GM12878 (cell line): ENCODE measurements at regions not wholly inside any gene's neighbourhood (a gene's known extent, or its start where the extent isn't known, plus 50 kb on each side); places are given as distances from the start of the nearest gene placed in this dataset.

ENCODE experiments used
- ATAC-seq: fragments of 200-7000 bp; cut with Tn5 transposase; 3 replicates; pipeline ENCODE4 v1.9.1; 2020; ENCODE audit warnings: mild to moderate bottlenecking, moderate library complexity
- BruUV-seq: library from RNA; stranded (reverse); fragments of 400-500 nt; replicated peaks from 2 replicates; lab custom pipeline; 2021; lab: Mats Ljungman, UMichigan
- CTCF ChIA-PET: fragments of 300-600 bp; sonication (Branson Sonifier 250); formaldehyde crosslinking; extraction: SDS; loops from one replicate; lab custom pipeline; 2021; ENCODE audit warnings: inconsistent platforms; lab: Yijun Ruan, JAX
- POLR2A ChIA-PET: fragments of 350-600 bp; formaldehyde crosslinking; extraction: SDS; loops from one replicate; lab custom pipeline; 2021; ENCODE audit warnings: inconsistent platforms; lab: Charles Lee
- RAD21 ChIA-PET: fragments of 300-600 bp; sonication (Branson Sonifier 250); formaldehyde crosslinking; loops from one replicate; lab custom pipeline; 2023; ENCODE audit warnings: antibody characterized with exemption; ENCODE audit not compliant: unreplicated experiment; lab: Charles Lee
- SMC1A ChIA-PET: fragments of 300-600 bp; sonication (Branson Sonifier 250); formaldehyde crosslinking; loops from one replicate; lab custom pipeline; 2023; ENCODE audit not compliant: unreplicated experiment, uncharacterized antibody; lab: Charles Lee
- DNase-seq: peaks from one replicate; pipeline ENCODE4 v3.0.0-alpha.2; 2011; ENCODE audit warnings: low read depth, low spot score
- FAIRE-seq: peaks from 3 replicates; lab custom pipeline; 2011; peaks lifted over from hg19 to GRCh38; lab: Jason Lieb, UNC
- H2AFZ ChIP-seq: 2 replicates; pipeline ENCODE4 v1.6.0; 2011; ENCODE audit warnings: low read depth, low read length, control low read depth; ENCODE audit not compliant: control insufficient read depth
- H3K27ac ChIP-seq: 2 replicates; pipeline ENCODE4 v1.5.1; 2011; ENCODE audit warnings: control low read depth; ENCODE audit not compliant: control insufficient read depth, insufficient read depth
- H3K27me3 ChIP-seq, 2 experiments: replicated peaks in 1 of 2; 2 replicates each; pipeline versions ENCODE4 v1.6.0 to v1.6.1; 2011; ENCODE audit warnings: low read length in 1 of 2; ENCODE audit not compliant: control insufficient read depth in 2 of 2, insufficient read depth in 2 of 2
- H3K36me3 ChIP-seq, 2 experiments: 2 replicates each; pipeline ENCODE4 v1.5.1; 2011; ENCODE audit warnings: low read length in 1 of 2; ENCODE audit not compliant: control insufficient read depth in 2 of 2, insufficient read depth in 2 of 2
- H3K4me1 ChIP-seq: 2 replicates; pipeline ENCODE4 v1.6.1; 2011; ENCODE audit warnings: mild to moderate bottlenecking, low read length, moderate library complexity, mixed read lengths; ENCODE audit not compliant: control insufficient read depth, insufficient read depth
- H3K4me2 ChIP-seq: 2 replicates; pipeline ENCODE4 v1.6.0; 2011; ENCODE audit warnings: control low read depth; ENCODE audit not compliant: control insufficient read depth, insufficient read depth
- H3K4me3 ChIP-seq: fragments of 200-600 bp; sonication (generic); 2 replicates; pipeline ENCODE4 v1.5.1; 2016
- H3K79me2 ChIP-seq: 2 replicates; pipeline ENCODE4 v1.6.0; 2011; ENCODE audit warnings: low read length; ENCODE audit not compliant: control insufficient read depth, insufficient read depth
- H3K9ac ChIP-seq: 2 replicates; pipeline ENCODE4 v1.8.0; 2011; ENCODE audit warnings: low read length, control low read depth, mixed read lengths; ENCODE audit not compliant: control insufficient read depth, insufficient read depth
- H3K9me3 ChIP-seq: replicated peaks from 3 replicates; pipeline ENCODE4 v1.5.1; 2011; ENCODE audit warnings: mild to moderate bottlenecking, low read length; ENCODE audit not compliant: control insufficient read depth, insufficient read depth
- H4K20me1 ChIP-seq: 2 replicates; pipeline ENCODE4 v1.6.0; 2011; ENCODE audit not compliant: control insufficient read depth, insufficient read depth
- BACH1 ChIP-seq: fragments of 450-650 bp; IDR thresholded peaks from 2 replicates; pipeline ENCODE4 v1.6.1; 2017; ENCODE audit warnings: mild to moderate bottlenecking, borderline replicate concordance
- CEBPZ ChIP-seq: fragments of 150-350 bp; IDR thresholded peaks from 2 replicates; pipeline ENCODE4 v1.6.1; 2016; ENCODE audit warnings: low read depth, low read length
- CHD2 ChIP-seq: IDR thresholded peaks from 2 replicates; pipeline ENCODE4 v1.6.1; 2011; ENCODE audit warnings: low read depth, low read length, improper control_type of control experiment, borderline replicate concordance
- IRF4 ChIP-seq: IDR thresholded peaks from 2 replicates; pipeline ENCODE4 v1.6.1; 2011; ENCODE audit warnings: low read depth, low read length
- KAT2A ChIP-seq: conservative IDR thresholded peaks from 2 replicates; pipeline ENCODE4 v1.6.1; 2011; ENCODE audit warnings: low read depth, low read length; ENCODE audit not compliant: control insufficient read depth
- LARP7 ChIP-seq: fragments of 450-650 bp; IDR thresholded peaks from 2 replicates; pipeline ENCODE4 v1.6.1; 2017; ENCODE audit warnings: mild to moderate bottlenecking
- NR2F1 ChIP-seq: fragments of 450-650 bp; conservative IDR thresholded peaks from 2 replicates; pipeline ENCODE4 v1.6.1; 2017; ENCODE audit warnings: mild to moderate bottlenecking
- NRF1 ChIP-seq: conservative IDR thresholded peaks from 2 replicates; pipeline ENCODE4 v1.6.1; 2011; ENCODE audit warnings: mild to moderate bottlenecking, low read depth, low read length, improper control_type of control experiment
- POU2F2 ChIP-seq: IDR thresholded peaks from 3 replicates; pipeline ENCODE4 v1.6.1; 2011; ENCODE audit warnings: low read depth, mild to moderate bottlenecking, low read length, borderline replicate concordance
- RCOR1 ChIP-seq: conservative IDR thresholded peaks from 2 replicates; pipeline ENCODE4 v1.6.1; 2012; ENCODE audit warnings: low read depth, low read length, improper control_type of control experiment
- REST ChIP-seq: IDR thresholded peaks from 2 replicates; pipeline ENCODE4 v1.6.1; 2012; ENCODE audit warnings: mild to moderate bottlenecking, low read depth, low read length
- STAT3 ChIP-seq: IDR thresholded peaks from 2 replicates; pipeline ENCODE4 v1.6.1; 2011; ENCODE audit warnings: low read depth, low read length, improper control_type of control experiment
- ZZZ3 ChIP-seq: IDR thresholded peaks from 2 replicates; pipeline ENCODE4 v1.6.1; 2011; ENCODE audit warnings: low read depth; ENCODE audit not compliant: control insufficient read depth, insufficient read length
- WGBS: methylation state at CpG from one replicate; pipeline ENCODE4 v1.1.6; 2016; ENCODE audit warnings: low lambda C conversion rate; ENCODE audit not compliant: insufficient replicate concordance, insufficient coverage; ENCODE audit errors: missing lambda C conversion rate; 5-methylcytosine and 5-hydroxymethylcytosine counted together
- in situ Hi-C: fragments of 300-500 bp; cut with MboI; formaldehyde crosslinking; loops from 9 replicates; pipeline ENCODE4 v1.14.3; 2018; ENCODE audit warnings: mixed read lengths
- intact Hi-C: fragments of 100-400 bp; cut with micrococcal nuclease; formaldehyde crosslinking; loops from one replicate; pipeline ENCODE4 v1.14.2; 2022; ENCODE audit not compliant: unreplicated experiment
- TF ChIP-seq, protein P1 (sequence below): IDR thresholded peaks from 2 replicates; pipeline ENCODE4 v1.6.1; 2012; ENCODE audit warnings: low read depth, low read length, improper control_type of control experiment

DNA sequence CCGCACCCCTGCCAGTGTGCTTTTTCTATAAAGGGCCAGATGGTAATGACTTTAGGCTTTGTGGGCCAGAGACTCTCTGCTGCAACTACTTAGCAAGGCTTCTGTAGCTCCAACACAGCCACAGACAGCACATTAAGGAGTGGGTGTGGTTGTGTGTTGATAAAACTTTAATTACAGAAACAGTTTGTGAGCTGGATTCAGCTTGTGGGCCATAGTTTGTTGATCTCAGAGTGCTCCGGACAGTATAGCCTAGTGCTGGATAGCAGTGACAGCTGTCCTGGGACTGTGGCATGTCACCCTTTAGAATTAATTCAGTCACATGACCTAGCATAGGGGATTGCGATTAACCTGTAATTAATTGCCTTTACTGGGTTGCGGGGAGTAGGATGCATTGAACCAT, 109.7 kb downstream of the ZNF664 start:
- 96% methylated on average over 4 of the region's 4 CpGs for WGBS
- POLR2A ChIA-PET: no interaction called here
- in situ Hi-C loops (no loop called here), intact Hi-C loops (no loop called here)
- RAD21 ChIA-PET: no interaction called here
- Histone ChIP-seq H3K79me2 (no peaks in the 10 kb centered on the region), H3K4me2 (no peak overlapping the region), H3K27me3 (no peaks in the 10 kb centered on the region), H3K9ac (no peak overlapping the region), H3K4me3 (no peak overlapping the region), H3K4me1 (no peaks in the 10 kb centered on the region), H2AFZ (no peak overlapping the region), H3K9me3 (no peaks in the 10 kb centered on the region), H3K36me3 (no peaks in the 10 kb centered on the region), H3K27ac (no peak overlapping the region), H4K20me1 (no peaks in the 10 kb centered on the region)
- CTCF ChIA-PET: no interaction called here
- FAIRE-seq: no peak
- TF ChIP-seq CHD2: no peak
- no peak for TF ChIP-seq NR2F1
- TF ChIP-seq, protein P1, sequence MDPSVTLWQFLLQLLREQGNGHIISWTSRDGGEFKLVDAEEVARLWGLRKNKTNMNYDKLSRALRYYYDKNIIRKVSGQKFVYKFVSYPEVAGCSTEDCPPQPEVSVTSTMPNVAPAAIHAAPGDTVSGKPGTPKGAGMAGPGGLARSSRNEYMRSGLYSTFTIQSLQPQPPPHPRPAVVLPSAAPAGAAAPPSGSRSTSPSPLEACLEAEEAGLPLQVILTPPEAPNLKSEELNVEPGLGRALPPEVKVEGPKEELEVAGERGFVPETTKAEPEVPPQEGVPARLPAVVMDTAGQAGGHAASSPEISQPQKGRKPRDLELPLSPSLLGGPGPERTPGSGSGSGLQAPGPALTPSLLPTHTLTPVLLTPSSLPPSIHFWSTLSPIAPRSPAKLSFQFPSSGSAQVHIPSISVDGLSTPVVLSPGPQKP: no peak
- TF ChIP-seq ZZZ3: no peak
- TF ChIP-seq NRF1: no peak
- TF ChIP-seq LARP7: no peak
- TF ChIP-seq REST: no peak
- TF ChIP-seq RCOR1: no peak
- no peak for TF ChIP-seq CEBPZ
- no peak for TF ChIP-seq POU2F2
- TF ChIP-seq KAT2A: no peak
- no peak for TF ChIP-seq STAT3
- no peak for TF ChIP-seq BACH1
- TF ChIP-seq IRF4: no peak
- ATAC-seq: no peak
- SMC1A ChIA-PET: interaction anchor here (0.6 kb wide), 1 partner anchor 168 kb away, joined by 3 read pairs; no protein-coding TSS in a partner anchor
- no peak for DNase-seq
- BruUV-seq: no TSS peak
